GM19099 (cell line): ENCODE measurements at regions not wholly inside any gene's neighbourhood (a gene's known extent, or its start where the extent isn't known, plus 50 kb on each side); places are given as distances from the start of the nearest gene placed in this dataset.

Experiments
- POLR2A ChIP-seq: IDR thresholded peaks from 3 replicates; pipeline ENCODE4 v1.6.1; 2011; ENCODE audit warnings: low read depth; ENCODE audit not compliant: insufficient read length; ENCODE audit errors: extremely low read depth

GRCh38 chr6:28653876-28654275 lies 128.2 kb downstream of the GPX5 start:
- TF ChIP-seq POLR2A: no peak

- no peak for TF ChIP-seq POLR2A
These were observed 129.5 kb downstream of the GPX5 start for GRCh38 chr6:28655164-28655563.

- TF ChIP-seq POLR2A: no peak
These were observed 131.0 kb downstream of the GPX5 start for GRCh38 chr6:28656715-28657114.

GRCh38 chr6:28657381-28657768 lies 131.7 kb downstream of the GPX5 start:
- no peak for TF ChIP-seq POLR2A

- TF ChIP-seq POLR2A: no peak
These were observed 132.2 kb downstream of the GPX5 start for GRCh38 chr6:28657769-28658465.

- TF ChIP-seq POLR2A: no peak
These were observed 133.0 kb downstream of the GPX5 start for GRCh38 chr6:28658475-28659249.

- no peak for TF ChIP-seq POLR2A
These were observed 133.5 kb downstream of the GPX5 start for GRCh38 chr6:28659250-28659566.

- no peak for TF ChIP-seq POLR2A
These were observed 135.5 kb downstream of the GPX5 start for GRCh38 chr6:28661097-28661713.

GRCh38 chr6:28664870-28665396 lies 139.3 kb downstream of the GPX5 start:
- TF ChIP-seq POLR2A: no peak

GRCh38 chr6:28673417-28673786 lies 147.7 kb downstream of the GPX5 start:
- TF ChIP-seq POLR2A: no peak

GRCh38 chr6:28673787-28674671 lies 148.3 kb downstream of the GPX5 start:
- no peak for TF ChIP-seq POLR2A

- TF ChIP-seq POLR2A: no peak
These were observed 149.9 kb downstream of the GPX5 start for GRCh38 chr6:28675600-28675999.

GRCh38 chr6:28682542-28682941 lies 156.9 kb downstream of the GPX5 start:
- no peak for TF ChIP-seq POLR2A

GRCh38 chr6:28683945-28684538 lies 158.4 kb downstream of the GPX5 start:
- TF ChIP-seq POLR2A: no peak
